Activated T-cell treated with anti-CD3 and anti-CD28 coated beads, Interleukin-2, amount 50 U/mL, for 4 hours (primary cell): ENCODE measurements at regions not wholly inside any gene's neighbourhood (a gene's known extent, or its start where the extent isn't known, plus 50 kb on each side); places are given as distances from the start of the nearest gene placed in this dataset.

ENCODE experiments used
- ATAC-seq, 2 donors: fragments of 200-7000 bp; cut with Tn5 transposase; one replicate each; pipeline ENCODE4 v1.10.0; 2021
- DNase-seq: peaks from one replicate; pipeline ENCODE4 v3.0.0-alpha.2; 2020
- H3K27me3 Mint-ChIP-seq: one replicate; pipeline ENCODE4 v1.8.0; 2021; ENCODE audit warnings: low read depth, mixed read lengths
- H3K36me3 Mint-ChIP-seq: one replicate; pipeline ENCODE4 v1.8.0; 2022; ENCODE audit warnings: mixed read lengths; ENCODE audit not compliant: insufficient read depth
- H3K4me1 Mint-ChIP-seq: one replicate; pipeline ENCODE4 v1.8.0; 2021; ENCODE audit warnings: low read depth, mixed read lengths
- H3K4me3 Mint-ChIP-seq: one replicate; pipeline ENCODE4 v1.8.0; 2021; ENCODE audit warnings: mild to moderate bottlenecking, moderate library complexity, mixed read lengths
- H3K9me3 Mint-ChIP-seq: one replicate; pipeline ENCODE4 v1.8.0; 2021; ENCODE audit warnings: mixed read lengths

- H3K4me1 Mint-ChIP-seq = no peaks in the 10 kb centered on the region
- H3K27me3 Mint-ChIP-seq = peaks cover 10% of the 10 kb centered on the region
- ATAC-seq (no peak), DNase-seq (no peak)
- H3K9me3 Mint-ChIP-seq = no peaks in the 10 kb centered on the region
- H3K36me3 Mint-ChIP-seq = no peaks in the 10 kb centered on the region
- no peak overlapping the region for H3K4me3 Mint-ChIP-seq
Measured at GRCh38 chr14:66177935-66178334, 308.2 kb upstream of the CCDC196 start.

- Mint-ChIP-seq H3K4me3 (no peak overlapping the region), H3K27me3 (peaks cover 14% of the 10 kb centered on the region), H3K36me3 (no peaks in the 10 kb centered on the region)
Measured at GRCh38 chr14:66196670-66197069, 289.5 kb upstream of the CCDC196 start.

GRCh38 chr14:66197276-66197675, 288.9 kb upstream of the CCDC196 start:
- no peak overlapping the region for H3K4me3 Mint-ChIP-seq
- H3K27me3 Mint-ChIP-seq = peaks cover 15% of the 10 kb centered on the region
- ATAC-seq = no peak

More at GRCh38 chr14:66196670-66197069, 289.5 kb upstream of the CCDC196 start:
- Mint-ChIP-seq H3K9me3 (peaks cover 2% of the 10 kb centered on the region), H3K4me1 (no peaks in the 10 kb centered on the region)
- DNase-seq (no peak), ATAC-seq (no peak)

GRCh38 chr14:66206554-66206953, 279.6 kb upstream of the CCDC196 start:
- Mint-ChIP-seq H3K27me3 (peaks cover 7% of the 10 kb centered on the region), H3K4me3 (no peak overlapping the region), H3K9me3 (peaks cover 18% of the 10 kb centered on the region), H3K4me1 (no peaks in the 10 kb centered on the region), H3K36me3 (no peaks in the 10 kb centered on the region)
- DNase-seq (no peak), ATAC-seq (no peak)

More at GRCh38 chr14:66197276-66197675, 288.9 kb upstream of the CCDC196 start:
- H3K4me1 Mint-ChIP-seq = no peaks in the 10 kb centered on the region
- no peak for DNase-seq
- no peaks in the 10 kb centered on the region for H3K36me3 Mint-ChIP-seq
- peaks cover 4% of the 10 kb centered on the region for H3K9me3 Mint-ChIP-seq

GRCh38 chr14:66216763-66217162, 269.4 kb upstream of the CCDC196 start:
- no peak for DNase-seq
- Mint-ChIP-seq H3K4me1 (no peaks in the 10 kb centered on the region), H3K4me3 (no peak overlapping the region), H3K27me3 (peaks cover 8% of the 10 kb centered on the region), H3K36me3 (peaks cover 3% of the 10 kb centered on the region), H3K9me3 (peaks cover 8% of the 10 kb centered on the region)
- no peak for ATAC-seq

GRCh38 chr14:66219886-66220285, 266.3 kb upstream of the CCDC196 start:
- DNase-seq (no peak), ATAC-seq (no peak)
- Mint-ChIP-seq H3K4me1 (no peaks in the 10 kb centered on the region), H3K27me3 (peaks cover 3% of the 10 kb centered on the region), H3K4me3 (no peak overlapping the region), H3K9me3 (peaks cover 8% of the 10 kb centered on the region), H3K36me3 (peaks cover 3% of the 10 kb centered on the region)

- H3K4me3 Mint-ChIP-seq = no peak overlapping the region
- H3K9me3 Mint-ChIP-seq = no peaks in the 10 kb centered on the region
- DNase-seq = no peak
- H3K4me1 Mint-ChIP-seq = no peaks in the 10 kb centered on the region
- no peaks in the 10 kb centered on the region for H3K36me3 Mint-ChIP-seq
- no peaks in the 10 kb centered on the region for H3K27me3 Mint-ChIP-seq
- no peak for ATAC-seq
Measured at GRCh38 chr14:66224492-66225178, 261.5 kb upstream of the CCDC196 start.

GRCh38 chr14:66225337-66225736, 260.8 kb upstream of the CCDC196 start:
- no peak for ATAC-seq
- no peak overlapping the region for H3K4me3 Mint-ChIP-seq
- no peak for DNase-seq
- no peaks in the 10 kb centered on the region for H3K27me3 Mint-ChIP-seq
- no peaks in the 10 kb centered on the region for H3K4me1 Mint-ChIP-seq
- no peaks in the 10 kb centered on the region for H3K36me3 Mint-ChIP-seq
- no peaks in the 10 kb centered on the region for H3K9me3 Mint-ChIP-seq

GRCh38 chr14:66228267-66228970, 257.8 kb upstream of the CCDC196 start:
- ATAC-seq = peak; percentile 88 to 92

GRCh38 chr14:66231820-66232219, 254.4 kb upstream of the CCDC196 start:
- Mint-ChIP-seq H3K36me3 (no peaks in the 10 kb centered on the region), H3K4me1 (no peaks in the 10 kb centered on the region), H3K4me3 (no peak overlapping the region), H3K9me3 (no peaks in the 10 kb centered on the region), H3K27me3 (peaks cover 12% of the 10 kb centered on the region)
- DNase-seq (no peak), ATAC-seq (no peak)

More at GRCh38 chr14:66228267-66228970, 257.8 kb upstream of the CCDC196 start:
- DNase-seq = no peak
- Mint-ChIP-seq H3K4me3 (no peak overlapping the region), H3K27me3 (peaks cover 5% of the 10 kb centered on the region), H3K36me3 (no peaks in the 10 kb centered on the region), H3K4me1 (no peaks in the 10 kb centered on the region), H3K9me3 (no peaks in the 10 kb centered on the region)

- ATAC-seq = no peak
- H3K9me3 Mint-ChIP-seq = no peaks in the 10 kb centered on the region
- peaks cover 15% of the 10 kb centered on the region for H3K27me3 Mint-ChIP-seq
- no peak for DNase-seq
- H3K4me1 Mint-ChIP-seq = no peaks in the 10 kb centered on the region
- H3K4me3 Mint-ChIP-seq = no peak overlapping the region
- H3K36me3 Mint-ChIP-seq = no peaks in the 10 kb centered on the region
Measured at GRCh38 chr14:66233591-66233990, 252.6 kb upstream of the CCDC196 start.

GRCh38 chr14:66234411-66234810, 251.8 kb upstream of the CCDC196 start:
- no peak for DNase-seq
- Mint-ChIP-seq H3K27me3 (peaks cover 15% of the 10 kb centered on the region), H3K36me3 (no peaks in the 10 kb centered on the region), H3K9me3 (no peaks in the 10 kb centered on the region), H3K4me3 (no peak overlapping the region), H3K4me1 (no peaks in the 10 kb centered on the region)
- ATAC-seq = no peak

GRCh38 chr14:66237741-66238140, 248.4 kb upstream of the CCDC196 start:
- DNase-seq = no peak
- H3K4me3 Mint-ChIP-seq = no peak overlapping the region
- no peaks in the 10 kb centered on the region for H3K36me3 Mint-ChIP-seq
- no peak for ATAC-seq
- H3K9me3 Mint-ChIP-seq = no peaks in the 10 kb centered on the region
- H3K4me1 Mint-ChIP-seq = no peaks in the 10 kb centered on the region
- H3K27me3 Mint-ChIP-seq = peaks cover 10% of the 10 kb centered on the region

GRCh38 chr14:66238969-66239368, 247.2 kb upstream of the CCDC196 start:
- ATAC-seq = no peak

GRCh38 chr14:66239589-66239988, 246.6 kb upstream of the CCDC196 start:
- Mint-ChIP-seq H3K4me1 (no peaks in the 10 kb centered on the region), H3K36me3 (no peaks in the 10 kb centered on the region)
- no peak for ATAC-seq

More at GRCh38 chr14:66238969-66239368, 247.2 kb upstream of the CCDC196 start:
- no peak for DNase-seq
- no peaks in the 10 kb centered on the region for H3K4me1 Mint-ChIP-seq
- peaks cover 10% of the 10 kb centered on the region for H3K27me3 Mint-ChIP-seq
- H3K36me3 Mint-ChIP-seq = no peaks in the 10 kb centered on the region
- no peak overlapping the region for H3K4me3 Mint-ChIP-seq
- H3K9me3 Mint-ChIP-seq = no peaks in the 10 kb centered on the region

More at GRCh38 chr14:66239589-66239988, 246.6 kb upstream of the CCDC196 start:
- DNase-seq = no peak
- Mint-ChIP-seq H3K27me3 (peaks cover 10% of the 10 kb centered on the region), H3K9me3 (no peaks in the 10 kb centered on the region), H3K4me3 (no peak overlapping the region)
